OCI-LY7 (cell line): ENCODE measurements at regions not wholly inside any gene's neighbourhood (a gene's known extent, or its start where the extent isn't known, plus 50 kb on each side); places are given as distances from the start of the nearest gene placed in this dataset.

ENCODE experiments used
- BruUV-seq: library from RNA; stranded (reverse); fragments of 400-500 nt; replicated peaks from 2 replicates; lab custom pipeline; 2021; lab: Mats Ljungman, UMichigan
- CTCF ChIA-PET: fragments of 300-600 bp; sonication (Branson Sonifier 250); formaldehyde crosslinking; loops from one replicate; lab custom pipeline; 2022; ENCODE audit warnings: antibody characterized with exemption; ENCODE audit not compliant: unreplicated experiment; lab: Charles Lee
- POLR2A ChIA-PET: fragments of 300-600 bp; sonication (Branson Sonifier 250); formaldehyde crosslinking; loops from one replicate; lab custom pipeline; 2022; ENCODE audit warnings: antibody characterized with exemption; lab: Charles Lee
- DNase-seq: peaks from one replicate; pipeline ENCODE4 v3.0.0-alpha.2; 2015; ENCODE audit warnings: low spot score
- H2AFZ ChIP-seq: fragments of 200-600 bp; sonication (generic), shearing (Covaris generic); 2 replicates; pipeline ENCODE4 v1.6.1; 2014; ENCODE audit warnings: mild to moderate bottlenecking, antibody characterized with exemption, low read length, moderate library complexity
- H3K27ac ChIP-seq: fragments of 200-600 bp; sonication (generic); 2 replicates; pipeline ENCODE4 v1.5.1; 2014; ENCODE audit warnings: mixed run types, low read depth, mild to moderate bottlenecking, moderate library complexity, low read length, inconsistent platforms; ENCODE audit not compliant: poor library complexity, severe bottlenecking
- H3K36me3 ChIP-seq: fragments of 200-600 bp; sonication (generic); 2 replicates; pipeline ENCODE4 v1.6.1; 2014; ENCODE audit warnings: mild to moderate bottlenecking, antibody characterized with exemption, low read length, moderate library complexity, mixed read lengths; ENCODE audit not compliant: insufficient read depth
- H3K4me1 ChIP-seq: fragments of 200-600 bp; sonication (generic); 2 replicates; pipeline ENCODE4 v1.5.1; 2014; ENCODE audit warnings: mild to moderate bottlenecking, low read length; ENCODE audit not compliant: insufficient read depth, poor library complexity, severe bottlenecking
- H3K4me2 ChIP-seq: fragments of 200-600 bp; sonication (generic); 2 replicates; pipeline ENCODE4 v1.6.1; 2014; ENCODE audit warnings: mild to moderate bottlenecking, low read length
- H3K4me3 ChIP-seq: fragments of 200-600 bp; sonication (generic); 2 replicates; pipeline ENCODE4 v1.5.1; 2014; ENCODE audit warnings: mild to moderate bottlenecking, low read depth, low read length; ENCODE audit not compliant: poor library complexity, severe bottlenecking
- H3K79me2 ChIP-seq: fragments of 200-600 bp; sonication (generic); 2 replicates; pipeline ENCODE4 v1.6.1; 2016; ENCODE audit warnings: low read depth, mild to moderate bottlenecking, low read length, moderate library complexity, mixed read lengths; ENCODE audit not compliant: insufficient read depth
- H3K9me2 ChIP-seq: fragments of 200-600 bp; sonication (generic); 2 replicates; pipeline ENCODE4 v1.6.1; 2016; ENCODE audit warnings: mild to moderate bottlenecking, low read length, mixed read lengths; ENCODE audit not compliant: insufficient read depth
- H3K9me3 ChIP-seq: fragments of 200-600 bp; sonication (generic); 2 replicates; pipeline ENCODE4 v1.6.1; 2014; ENCODE audit warnings: mild to moderate bottlenecking, mixed run types, low read length, mixed read lengths
- H4K20me1 ChIP-seq: fragments of 200-600 bp; sonication (generic); 2 replicates; pipeline ENCODE4 v1.6.1; 2014; ENCODE audit warnings: mild to moderate bottlenecking, antibody characterized with exemption, low read length, moderate library complexity, mixed read lengths; ENCODE audit not compliant: insufficient read depth
- EZH2phosphoT487 ChIP-seq: fragments of 200-600 bp; sonication (generic); IDR thresholded peaks from 2 replicates; pipeline ENCODE4 v1.6.1; 2018; ENCODE audit warnings: low read depth, borderline replicate concordance, mild to moderate bottlenecking, mixed run types, antibody characterized with exemption, low read length, moderate library complexity, mixed read lengths
- intact Hi-C: fragments of 100-400 bp; cut with micrococcal nuclease; formaldehyde crosslinking; loops from one replicate; pipeline ENCODE4 v1.10.0; 2022; ENCODE audit not compliant: unreplicated experiment
- TF ChIP-seq, protein P1 (sequence below): fragments of 200-600 bp; sonication (generic); conservative IDR thresholded peaks from 2 replicates; pipeline ENCODE4 v1.5.1; 2014; ENCODE audit warnings: mild to moderate bottlenecking, antibody characterized with exemption, low read length, moderate library complexity, mixed read lengths

DNA sequence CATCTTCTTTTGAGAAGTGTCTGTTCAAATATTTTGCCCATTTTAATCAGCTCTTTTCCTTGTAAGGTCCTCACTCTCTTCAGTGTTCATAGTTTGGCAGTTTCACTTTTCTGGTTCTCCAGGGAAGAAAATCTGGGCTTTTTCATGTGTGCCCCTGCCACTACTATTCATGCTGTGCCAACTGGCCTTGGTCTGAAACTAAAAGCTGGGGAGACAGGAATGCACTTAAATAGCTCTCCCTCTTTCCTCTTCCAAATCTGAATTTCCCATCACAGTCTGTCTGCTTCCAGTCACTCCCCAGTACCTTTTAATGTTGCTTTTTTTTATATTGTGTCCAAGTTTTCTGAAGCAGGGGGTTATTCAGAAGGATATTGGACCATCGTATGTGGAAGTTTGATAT lies 574.3 kb upstream of the POU3F3 start:
- CTCF ChIA-PET = no interaction called here

DNA sequence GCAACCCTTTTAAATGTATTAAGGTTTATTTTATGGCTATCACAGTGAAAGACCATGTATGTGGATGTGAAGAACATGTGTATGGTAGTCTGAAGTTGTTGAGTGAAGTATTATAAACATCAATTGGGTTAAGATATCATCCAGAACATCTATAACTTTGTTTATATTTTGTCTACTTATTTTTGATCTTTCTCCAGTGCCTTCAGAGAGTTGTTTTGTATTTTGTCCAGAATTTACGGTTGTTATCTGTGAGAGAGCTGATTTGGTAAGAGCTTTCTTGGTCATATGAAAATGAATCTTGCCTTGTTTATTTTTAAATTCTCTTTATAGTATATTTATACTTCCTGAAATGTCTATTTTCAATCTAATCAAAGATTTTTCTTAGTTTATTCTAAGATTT lies 573.7 kb upstream of the POU3F3 start:
- H3K9me2 ChIP-seq = no peaks in the 10 kb centered on the region
- no peaks in the 10 kb centered on the region for H3K36me3 ChIP-seq
- no peak overlapping the region for H3K4me3 ChIP-seq
- no peaks in the 10 kb centered on the region for H3K4me1 ChIP-seq
- no peak overlapping the region for H3K4me2 ChIP-seq
- TF ChIP-seq, protein P1, sequence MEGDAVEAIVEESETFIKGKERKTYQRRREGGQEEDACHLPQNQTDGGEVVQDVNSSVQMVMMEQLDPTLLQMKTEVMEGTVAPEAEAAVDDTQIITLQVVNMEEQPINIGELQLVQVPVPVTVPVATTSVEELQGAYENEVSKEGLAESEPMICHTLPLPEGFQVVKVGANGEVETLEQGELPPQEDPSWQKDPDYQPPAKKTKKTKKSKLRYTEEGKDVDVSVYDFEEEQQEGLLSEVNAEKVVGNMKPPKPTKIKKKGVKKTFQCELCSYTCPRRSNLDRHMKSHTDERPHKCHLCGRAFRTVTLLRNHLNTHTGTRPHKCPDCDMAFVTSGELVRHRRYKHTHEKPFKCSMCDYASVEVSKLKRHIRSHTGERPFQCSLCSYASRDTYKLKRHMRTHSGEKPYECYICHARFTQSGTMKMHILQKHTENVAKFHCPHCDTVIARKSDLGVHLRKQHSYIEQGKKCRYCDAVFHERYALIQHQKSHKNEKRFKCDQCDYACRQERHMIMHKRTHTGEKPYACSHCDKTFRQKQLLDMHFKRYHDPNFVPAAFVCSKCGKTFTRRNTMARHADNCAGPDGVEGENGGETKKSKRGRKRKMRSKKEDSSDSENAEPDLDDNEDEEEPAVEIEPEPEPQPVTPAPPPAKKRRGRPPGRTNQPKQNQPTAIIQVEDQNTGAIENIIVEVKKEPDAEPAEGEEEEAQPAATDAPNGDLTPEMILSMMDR = no peak
- no peak for TF ChIP-seq EZH2phosphoT487
- intact Hi-C loops = no loop called here
- ChIA-PET CTCF (no interaction called here), POLR2A (interaction anchor here (0.6 to 1.2 kb wide), 2 partner anchors 10 to 352 kb away, joined by 3 to 4 read pairs; no protein-coding TSS in a partner anchor)
- BruUV-seq = no TSS peak
- DNase-seq = no peak
- H3K9me3 ChIP-seq = no peaks in the 10 kb centered on the region
- no peak overlapping the region for H3K27ac ChIP-seq
- H3K79me2 ChIP-seq = no peaks in the 10 kb centered on the region
- no peak overlapping the region for H2AFZ ChIP-seq
- H4K20me1 ChIP-seq = no peaks in the 10 kb centered on the region

More for the DNA sequence above, 574.3 kb upstream of the POU3F3 start:
- Histone ChIP-seq H3K4me1 (no peaks in the 10 kb centered on the region), H3K36me3 (no peaks in the 10 kb centered on the region), H3K4me2 (no peak overlapping the region), H3K79me2 (no peaks in the 10 kb centered on the region), H3K9me2 (no peaks in the 10 kb centered on the region), H3K27ac (no peak overlapping the region), H2AFZ (no peak overlapping the region), H3K9me3 (no peaks in the 10 kb centered on the region), H4K20me1 (no peaks in the 10 kb centered on the region), H3K4me3 (no peak overlapping the region)
- BruUV-seq = no TSS peak
- TF ChIP-seq, protein P1 = no peak
- no peak for TF ChIP-seq EZH2phosphoT487
- intact Hi-C loops = no loop called here
- DNase-seq = no peak
- POLR2A ChIA-PET = interaction anchor here (1.2 kb wide), 1 partner anchor 10 kb away, joined by 4 read pairs; no protein-coding TSS in a partner anchor

DNA sequence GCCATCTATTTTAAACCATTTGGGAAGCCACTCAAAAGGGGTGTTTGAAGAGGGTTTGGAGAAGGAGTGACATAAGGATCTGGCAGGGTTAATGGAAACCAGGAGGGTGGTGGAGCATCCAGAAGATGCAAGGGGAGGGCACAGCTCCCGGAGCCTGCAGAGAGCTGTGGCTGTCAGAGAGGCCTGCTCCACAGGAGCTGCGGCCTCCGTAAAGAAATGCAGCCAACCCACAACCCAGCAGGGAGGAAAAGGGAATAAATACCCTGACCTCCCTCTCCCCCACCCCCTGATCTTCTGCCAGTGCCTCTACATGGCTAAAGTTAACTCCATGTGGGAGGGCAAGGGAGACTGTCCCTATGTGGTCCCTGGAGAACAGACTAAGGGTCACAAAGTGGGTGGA lies 567.1 kb upstream of the POU3F3 start:
- DNase-seq = no peak
- no peak overlapping the region for H2AFZ ChIP-seq
- TF ChIP-seq, protein P1 = no peak
- no peaks in the 10 kb centered on the region for H3K9me2 ChIP-seq
- H3K9me3 ChIP-seq = no peaks in the 10 kb centered on the region
- POLR2A ChIA-PET = no interaction called here
- no peak overlapping the region for H3K4me2 ChIP-seq
- no peaks in the 10 kb centered on the region for H3K36me3 ChIP-seq
- H3K27ac ChIP-seq = no peak overlapping the region
- CTCF ChIA-PET = no interaction called here
- intact Hi-C loops = no loop called here
- H3K79me2 ChIP-seq = no peaks in the 10 kb centered on the region
- no peak overlapping the region for H3K4me3 ChIP-seq
- no peaks in the 10 kb centered on the region for H3K4me1 ChIP-seq
- BruUV-seq = no TSS peak
- no peaks in the 10 kb centered on the region for H4K20me1 ChIP-seq
